GM10266 (cell line): ENCODE measurements at regions not wholly inside any gene's neighbourhood (a gene's known extent, or its start where the extent isn't known, plus 50 kb on each side); places are given as distances from the start of the nearest gene placed in this dataset.

Source experiments
- DNase-seq: peaks from one replicate; pipeline ENCODE4 v3.0.0; 2012; ENCODE audit errors: extremely low spot score
- TF ChIP-seq, protein P1 (sequence below): IDR thresholded peaks from 2 replicates; pipeline ENCODE4 v1.5.1; 2012; ENCODE audit warnings: mild to moderate bottlenecking, low read depth; ENCODE audit not compliant: control insufficient read depth, insufficient read depth; ENCODE audit errors: missing control alignments

DNA sequence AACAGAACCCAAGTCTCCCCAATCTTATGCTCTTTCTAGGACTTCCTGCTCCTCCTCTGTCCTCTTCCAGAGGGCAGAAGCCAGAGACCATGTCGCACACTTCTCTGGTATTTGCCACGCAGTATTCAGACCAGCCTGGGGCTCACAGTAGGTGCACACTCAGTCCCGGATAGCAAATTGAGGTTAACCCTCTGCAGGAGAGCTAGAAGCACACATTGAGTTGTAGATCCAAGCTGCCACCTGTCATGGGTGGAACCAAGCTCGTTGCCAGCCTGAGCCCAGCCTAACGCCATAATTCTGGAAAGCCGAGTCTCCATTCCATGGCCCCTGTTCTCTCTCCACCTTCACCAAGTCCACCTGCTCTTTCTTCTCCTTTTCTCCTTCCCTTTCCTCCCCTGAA is 562.1 kb downstream of the BUD13 start:
- DNase-seq = no peak
- TF ChIP-seq, protein P1, sequence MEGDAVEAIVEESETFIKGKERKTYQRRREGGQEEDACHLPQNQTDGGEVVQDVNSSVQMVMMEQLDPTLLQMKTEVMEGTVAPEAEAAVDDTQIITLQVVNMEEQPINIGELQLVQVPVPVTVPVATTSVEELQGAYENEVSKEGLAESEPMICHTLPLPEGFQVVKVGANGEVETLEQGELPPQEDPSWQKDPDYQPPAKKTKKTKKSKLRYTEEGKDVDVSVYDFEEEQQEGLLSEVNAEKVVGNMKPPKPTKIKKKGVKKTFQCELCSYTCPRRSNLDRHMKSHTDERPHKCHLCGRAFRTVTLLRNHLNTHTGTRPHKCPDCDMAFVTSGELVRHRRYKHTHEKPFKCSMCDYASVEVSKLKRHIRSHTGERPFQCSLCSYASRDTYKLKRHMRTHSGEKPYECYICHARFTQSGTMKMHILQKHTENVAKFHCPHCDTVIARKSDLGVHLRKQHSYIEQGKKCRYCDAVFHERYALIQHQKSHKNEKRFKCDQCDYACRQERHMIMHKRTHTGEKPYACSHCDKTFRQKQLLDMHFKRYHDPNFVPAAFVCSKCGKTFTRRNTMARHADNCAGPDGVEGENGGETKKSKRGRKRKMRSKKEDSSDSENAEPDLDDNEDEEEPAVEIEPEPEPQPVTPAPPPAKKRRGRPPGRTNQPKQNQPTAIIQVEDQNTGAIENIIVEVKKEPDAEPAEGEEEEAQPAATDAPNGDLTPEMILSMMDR = no peak

DNA sequence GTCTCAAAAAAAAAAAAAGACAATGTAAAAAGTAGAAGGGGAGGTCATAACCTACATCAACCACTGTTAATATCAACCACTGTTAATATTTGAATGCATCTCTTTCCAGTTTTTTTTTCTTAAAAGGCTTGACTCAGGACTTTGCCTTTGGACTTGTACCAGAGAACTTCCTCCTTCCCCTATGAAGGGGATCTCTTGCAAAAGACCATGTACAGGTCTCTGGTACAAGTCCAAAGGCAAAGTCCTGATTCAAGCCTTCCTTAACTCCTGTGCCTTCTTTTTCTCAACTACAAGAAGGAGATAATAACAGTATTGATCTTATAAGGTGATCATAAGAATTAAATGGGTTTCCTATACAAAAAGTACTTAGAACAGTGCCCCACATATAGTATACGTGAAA is 563.5 kb downstream of the BUD13 start:
- TF ChIP-seq, protein P1 = no peak
- no peak for DNase-seq

DNA sequence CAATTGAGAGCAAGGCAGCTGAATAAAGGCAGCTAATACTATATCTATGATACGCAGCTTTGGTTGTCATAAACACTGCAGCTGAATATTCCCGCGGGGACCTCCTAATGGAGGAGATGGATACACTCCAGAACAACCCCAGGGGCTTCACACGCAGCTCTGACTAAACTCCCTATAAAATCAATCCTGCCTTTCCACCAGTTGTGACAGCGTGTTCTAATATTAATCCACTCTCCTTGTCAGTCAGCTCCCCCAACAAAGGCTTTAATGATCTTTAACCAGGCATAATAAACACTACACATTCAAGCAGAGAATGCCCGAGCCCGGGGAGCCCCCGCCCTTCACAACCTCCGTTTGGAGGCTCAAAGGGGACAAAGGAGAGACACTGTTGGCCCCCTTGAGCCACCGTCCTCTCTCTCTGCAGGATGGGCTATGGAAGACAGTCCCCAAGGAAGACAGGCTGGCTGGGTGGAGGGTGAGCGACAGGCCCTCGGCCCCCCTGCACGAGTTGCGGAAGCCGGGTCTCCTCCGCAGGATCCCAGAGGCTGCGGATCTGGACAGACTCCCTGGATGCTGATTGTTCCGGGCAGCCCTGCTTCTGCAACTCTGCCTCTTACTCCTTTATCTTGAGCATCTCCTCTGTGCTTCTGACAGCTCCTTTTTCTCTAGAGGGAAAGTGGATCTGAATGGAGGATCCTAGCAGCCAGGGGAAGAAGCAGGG is 565.2 kb downstream of the BUD13 start:
- TF ChIP-seq, protein P1 = no peak
- DNase-seq = no peak

DNA sequence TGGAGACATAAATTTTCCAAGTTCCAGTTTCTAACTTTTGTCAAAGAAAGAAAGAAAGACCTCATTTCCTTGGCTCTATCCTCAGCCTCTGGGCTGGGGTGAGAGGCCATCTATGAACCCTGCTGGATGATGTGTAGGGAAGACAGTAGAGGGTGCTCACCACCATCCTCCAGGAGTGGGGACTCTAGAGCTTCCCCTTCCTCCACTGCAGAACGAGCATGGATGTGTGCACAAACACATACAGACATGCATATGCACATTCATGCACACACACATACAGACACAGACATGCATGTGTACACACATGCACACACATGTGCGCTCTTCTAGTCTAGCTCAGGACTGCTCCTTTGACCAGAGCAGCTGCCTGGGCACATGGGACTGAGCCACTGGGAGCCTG is 565.8 kb downstream of the BUD13 start:
- TF ChIP-seq, protein P1 = no peak

DNA sequence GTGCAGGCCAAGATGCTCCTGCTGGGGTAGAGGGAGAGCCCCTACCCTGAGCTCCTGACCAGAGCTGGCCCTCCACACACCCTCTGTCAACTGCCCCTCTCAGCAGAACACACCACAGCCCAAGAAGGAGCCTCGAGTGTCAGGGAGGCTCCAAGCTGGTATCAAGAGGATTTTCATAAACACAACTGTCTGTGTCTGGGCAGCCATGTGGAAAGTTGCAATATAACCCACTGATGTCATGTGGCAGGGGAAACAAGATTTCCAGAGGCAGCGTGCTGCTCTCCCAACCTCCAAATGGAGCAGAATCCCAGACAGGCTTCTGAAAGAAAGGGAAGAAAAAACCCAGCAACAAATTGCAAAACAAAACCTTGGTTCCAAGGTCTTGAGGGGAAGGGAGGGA is 569.9 kb downstream of the BUD13 start:
- no peak for DNase-seq
- TF ChIP-seq, protein P1 = no peak

More for the DNA sequence above, 565.8 kb downstream of the BUD13 start:
- DNase-seq = no peak

DNA sequence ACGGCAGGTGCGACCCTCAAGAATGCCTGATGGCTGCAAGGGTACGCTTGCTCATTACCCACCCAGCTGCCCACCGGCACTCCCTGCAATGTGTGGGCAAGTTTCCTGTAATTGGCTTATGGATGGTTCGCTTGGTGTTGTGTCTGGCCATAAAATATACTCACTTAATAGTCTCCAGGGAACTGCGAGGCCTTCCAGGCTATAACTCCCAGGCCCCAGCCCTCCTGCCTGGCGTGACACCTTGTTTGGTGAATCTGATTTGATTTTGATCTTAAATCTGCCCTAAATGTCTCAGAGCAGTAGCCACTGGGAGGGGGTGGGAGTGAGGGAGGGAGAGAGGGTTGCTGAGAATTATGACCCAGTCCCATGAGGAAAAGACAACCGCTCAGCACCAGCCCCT is 572.2 kb downstream of the BUD13 start:
- TF ChIP-seq, protein P1 = no peak
- no peak for DNase-seq

DNA sequence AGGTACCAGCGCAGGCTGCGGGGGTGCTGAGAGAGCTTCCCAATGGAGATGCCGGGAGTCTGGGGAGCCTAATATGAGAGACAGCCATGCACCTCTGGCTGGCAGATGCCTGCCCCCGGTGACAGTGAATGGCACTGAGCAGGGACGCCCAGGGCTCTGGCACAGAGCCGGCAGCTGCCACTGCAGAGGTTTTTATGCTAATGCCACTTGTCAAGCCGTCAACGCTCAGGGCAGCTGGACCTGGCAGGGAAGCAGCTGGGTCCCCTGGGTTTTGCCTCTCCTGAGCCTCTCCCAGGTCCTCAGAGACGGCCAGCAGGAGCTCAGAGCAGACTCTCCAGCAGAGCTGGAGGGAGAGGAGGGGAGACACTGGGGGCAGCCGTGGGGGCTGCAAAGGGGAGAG is 573.6 kb downstream of the BUD13 start:
- no peak for DNase-seq
- TF ChIP-seq, protein P1 = no peak
